ENCODE measurements at regions not wholly inside any gene's neighbourhood (a gene's known extent, or its start where the extent isn't known, plus 50 kb on each side); places are given as distances from the start of the nearest gene placed in this dataset.
"Not testable (repeated sequence)": the region's sequence is repeated elsewhere in the genome, so short reads cannot be mapped to it uniquely, and the experiment has no call there.

- H3K27me3 ChIP-seq (ENCODE audit: control insufficient read depth in 1 of 2, insufficient read depth in 2 of 2, low read length in 2 of 2) = no peaks in the 10 kb centered on the region
- no peak overlapping the region for H3K27ac ChIP-seq (ENCODE audit: low read length)
- H3K4me1 ChIP-seq (ENCODE audit: control insufficient read depth, insufficient read depth, low read length) = no peaks in the 10 kb centered on the region
- no peaks in the 10 kb centered on the region for H3K36me3 ChIP-seq (ENCODE audit: control insufficient read depth in 2 of 2, insufficient read depth in 2 of 2, low read length in 2 of 2)
- H3K9ac ChIP-seq (ENCODE audit: low read length in 2 of 2) = no peak overlapping the region
- no peaks in the 10 kb centered on the region for H3K9me3 ChIP-seq (ENCODE audit: control insufficient read depth in 2 of 2, low read length in 2 of 2)
- H3K4me3 ChIP-seq (ENCODE audit: low read length in 2 of 2) = no peak overlapping the region
Measured at GRCh38 chr12:102685841-102686240, 205.5 kb upstream of the IGF1 start.

GRCh38 chr12:102685172-102685571 lies 204.8 kb upstream of the IGF1 start:
- H3K36me3 ChIP-seq (ENCODE audit: control insufficient read depth in 2 of 2, insufficient read depth in 2 of 2, low read length in 2 of 2) = no peaks in the 10 kb centered on the region
- no peaks in the 10 kb centered on the region for H3K27me3 ChIP-seq (ENCODE audit: control insufficient read depth in 1 of 2, insufficient read depth in 2 of 2, low read length in 2 of 2)

DNA sequence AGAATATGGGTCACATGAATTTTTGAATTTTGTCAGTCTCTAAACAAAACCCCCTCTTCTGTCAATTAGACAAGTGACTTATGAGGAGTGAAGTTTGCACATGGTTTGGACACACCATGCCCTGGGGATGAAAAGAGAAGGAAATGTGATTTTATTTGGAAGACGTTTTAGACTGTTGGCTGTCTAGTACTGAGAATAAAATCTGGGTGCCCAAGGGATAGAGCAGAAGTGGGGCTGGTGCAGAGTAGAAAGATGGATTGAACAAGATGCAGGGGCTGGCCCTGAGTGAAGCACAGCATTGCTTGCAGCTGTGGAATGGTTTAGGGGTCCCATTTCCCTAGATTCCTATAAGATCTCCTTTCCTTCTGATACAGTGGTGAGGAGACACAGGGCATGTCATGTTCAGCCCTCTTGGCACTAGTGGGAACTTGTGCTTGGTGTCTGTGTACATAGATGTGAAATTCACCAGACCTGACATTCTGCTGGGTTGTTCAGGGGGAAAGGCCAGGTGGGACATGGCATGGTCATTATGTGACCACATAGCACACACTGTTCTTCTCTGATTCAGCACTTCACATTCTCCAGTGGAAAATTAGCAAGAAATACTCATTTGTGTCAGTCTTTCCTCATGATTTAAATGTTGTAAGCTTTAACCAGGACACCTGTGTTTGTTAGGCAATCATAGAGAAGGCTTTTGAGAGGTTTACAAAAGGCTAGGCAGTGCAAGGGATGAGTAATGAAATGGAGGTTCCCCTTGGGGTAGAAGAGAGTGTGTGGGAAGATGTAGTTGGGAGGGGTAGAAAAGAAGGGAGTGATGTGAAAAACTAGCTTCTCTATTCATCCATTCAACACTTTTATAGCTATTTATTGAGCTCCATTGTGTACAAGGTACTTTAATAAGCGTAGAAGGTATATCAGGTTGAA lies 202.3 kb upstream of the IGF1 start:
- no peak overlapping the region for H3K4me3 ChIP-seq (ENCODE audit: low read length in 2 of 2)
- H3K36me3 ChIP-seq (ENCODE audit: control insufficient read depth in 2 of 2, insufficient read depth in 2 of 2, low read length in 2 of 2) = no peaks in the 10 kb centered on the region
- no peak overlapping the region for H3K9ac ChIP-seq (ENCODE audit: low read length in 2 of 2)
- no peaks in the 10 kb centered on the region for H3K27me3 ChIP-seq (ENCODE audit: control insufficient read depth in 1 of 2, insufficient read depth in 2 of 2, low read length in 2 of 2)
- H3K4me1 ChIP-seq (ENCODE audit: control insufficient read depth, insufficient read depth, low read length) = no peaks in the 10 kb centered on the region
- no peak overlapping the region for H3K27ac ChIP-seq (ENCODE audit: low read length)
- peaks cover 3 to 4% of the 10 kb centered on the region in 2 donors for H3K9me3 ChIP-seq (ENCODE audit: control insufficient read depth in 2 of 2, low read length in 2 of 2)

More at GRCh38 chr12:102685172-102685571, 204.8 kb upstream of the IGF1 start:
- H3K9me3 ChIP-seq (ENCODE audit: control insufficient read depth in 2 of 2, low read length in 2 of 2) = no peaks in the 10 kb centered on the region
- H3K9ac ChIP-seq (ENCODE audit: low read length in 2 of 2) = no peak overlapping the region
- H3K4me3 ChIP-seq (ENCODE audit: low read length in 2 of 2) = no peak overlapping the region
- no peak overlapping the region for H3K27ac ChIP-seq (ENCODE audit: low read length)
- no peaks in the 10 kb centered on the region for H3K4me1 ChIP-seq (ENCODE audit: control insufficient read depth, insufficient read depth, low read length)

DNA sequence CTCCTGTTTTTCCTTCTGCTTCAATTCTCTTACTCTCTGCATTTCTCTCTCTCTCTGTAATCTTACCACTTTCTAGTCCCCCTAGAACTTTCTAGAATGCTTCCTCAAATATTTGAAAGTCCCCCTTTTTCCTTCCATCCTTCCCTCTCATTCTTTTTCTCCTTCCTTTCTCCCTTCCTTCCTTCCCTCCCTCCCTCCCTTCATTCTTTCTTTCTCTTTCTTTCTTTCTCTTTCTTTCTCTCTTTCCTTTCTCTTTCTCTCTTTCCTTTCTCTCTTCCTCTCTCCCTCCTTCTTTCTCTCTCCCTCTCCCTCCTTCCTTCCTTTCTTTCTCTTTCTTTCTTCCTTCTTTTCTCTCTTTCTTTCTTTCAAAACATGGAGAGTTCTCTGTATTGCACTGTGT lies 201.4 kb upstream of the IGF1 start:
- no peaks in the 10 kb centered on the region for H3K36me3 ChIP-seq (ENCODE audit: control insufficient read depth in 2 of 2, insufficient read depth in 2 of 2, low read length in 2 of 2)
- no peak overlapping the region for H3K27ac ChIP-seq (ENCODE audit: low read length)
- H3K9me3 ChIP-seq (ENCODE audit: control insufficient read depth in 2 of 2, low read length in 2 of 2) = peaks cover 3 to 4% of the 10 kb centered on the region in 2 donors
- H3K4me3 ChIP-seq (ENCODE audit: low read length in 2 of 2) = no peak overlapping the region
- H3K27me3 ChIP-seq (ENCODE audit: control insufficient read depth in 1 of 2, insufficient read depth in 2 of 2, low read length in 2 of 2) = no peaks in the 10 kb centered on the region
- no peak overlapping the region for H3K9ac ChIP-seq (ENCODE audit: low read length in 2 of 2)
- no peaks in the 10 kb centered on the region for H3K4me1 ChIP-seq (ENCODE audit: control insufficient read depth, insufficient read depth, low read length)

GRCh38 chr12:102681309-102681708 lies 200.9 kb upstream of the IGF1 start:
- no peak overlapping the region for H3K9ac ChIP-seq (ENCODE audit: low read length in 2 of 2)
- H3K27me3 ChIP-seq (ENCODE audit: control insufficient read depth in 1 of 2, insufficient read depth in 2 of 2, low read length in 2 of 2) = no peaks in the 10 kb centered on the region
- H3K9me3 ChIP-seq (ENCODE audit: control insufficient read depth in 2 of 2, low read length in 2 of 2) = peaks cover 3 to 4% of the 10 kb centered on the region in 2 donors
- H3K4me3 ChIP-seq (ENCODE audit: low read length in 2 of 2) = no peak overlapping the region
- H3K4me1 ChIP-seq (ENCODE audit: control insufficient read depth, insufficient read depth, low read length) = no peaks in the 10 kb centered on the region
- no peaks in the 10 kb centered on the region for H3K36me3 ChIP-seq (ENCODE audit: control insufficient read depth in 2 of 2, insufficient read depth in 2 of 2, low read length in 2 of 2)
- no peak overlapping the region for H3K27ac ChIP-seq (ENCODE audit: low read length)

GRCh38 chr12:102680304-102680703 lies 199.9 kb upstream of the IGF1 start:
- no peak overlapping the region for H3K9ac ChIP-seq (ENCODE audit: low read length in 2 of 2)
- no peak overlapping the region for H3K27ac ChIP-seq (ENCODE audit: low read length)
- no peaks in the 10 kb centered on the region for H3K27me3 ChIP-seq (ENCODE audit: control insufficient read depth in 1 of 2, insufficient read depth in 2 of 2, low read length in 2 of 2)
- no peaks in the 10 kb centered on the region for H3K4me1 ChIP-seq (ENCODE audit: control insufficient read depth, insufficient read depth, low read length)
- no peaks in the 10 kb centered on the region for H3K36me3 ChIP-seq (ENCODE audit: control insufficient read depth in 2 of 2, insufficient read depth in 2 of 2, low read length in 2 of 2)
- H3K9me3 ChIP-seq (ENCODE audit: control insufficient read depth in 2 of 2, low read length in 2 of 2) = peaks cover 3 to 4% of the 10 kb centered on the region in 2 donors
- no peak overlapping the region for H3K4me3 ChIP-seq (ENCODE audit: low read length in 2 of 2)

DNA sequence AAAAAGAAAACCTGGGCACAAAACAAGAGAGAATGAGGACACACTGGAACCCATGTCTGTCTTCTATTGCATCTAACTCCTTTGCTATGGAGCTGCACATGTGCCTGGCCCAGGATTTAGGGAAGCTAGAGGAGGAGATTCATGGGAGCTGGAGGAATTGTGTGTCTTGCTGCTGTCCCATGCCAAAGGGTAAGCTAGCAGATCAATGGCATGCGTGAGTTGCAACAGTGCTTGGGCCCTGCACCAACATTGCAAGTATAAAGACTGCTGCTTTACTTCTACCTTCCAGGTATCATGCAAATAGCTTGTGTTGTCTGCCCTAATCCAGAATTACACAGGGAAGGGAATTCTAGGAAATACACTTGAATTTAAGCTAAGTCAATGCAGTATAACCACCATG lies 196.4 kb upstream of the IGF1 start:
- no peak overlapping the region for H3K4me3 ChIP-seq (ENCODE audit: low read length in 2 of 2)
- H3K9me3 ChIP-seq (ENCODE audit: control insufficient read depth in 2 of 2, low read length in 2 of 2) = peaks cover 6 to 9% of the 10 kb centered on the region in 2 donors
- H3K9ac ChIP-seq (ENCODE audit: low read length in 2 of 2) = no peak overlapping the region
- no peak overlapping the region for H3K27ac ChIP-seq (ENCODE audit: low read length)
- no peaks in the 10 kb centered on the region for H3K36me3 ChIP-seq (ENCODE audit: control insufficient read depth in 2 of 2, insufficient read depth in 2 of 2, low read length in 2 of 2)
- no peaks in the 10 kb centered on the region for H3K4me1 ChIP-seq (ENCODE audit: control insufficient read depth, insufficient read depth, low read length)
- H3K27me3 ChIP-seq (ENCODE audit: control insufficient read depth in 1 of 2, insufficient read depth in 2 of 2, low read length in 2 of 2) = no peaks in the 10 kb centered on the region

DNA sequence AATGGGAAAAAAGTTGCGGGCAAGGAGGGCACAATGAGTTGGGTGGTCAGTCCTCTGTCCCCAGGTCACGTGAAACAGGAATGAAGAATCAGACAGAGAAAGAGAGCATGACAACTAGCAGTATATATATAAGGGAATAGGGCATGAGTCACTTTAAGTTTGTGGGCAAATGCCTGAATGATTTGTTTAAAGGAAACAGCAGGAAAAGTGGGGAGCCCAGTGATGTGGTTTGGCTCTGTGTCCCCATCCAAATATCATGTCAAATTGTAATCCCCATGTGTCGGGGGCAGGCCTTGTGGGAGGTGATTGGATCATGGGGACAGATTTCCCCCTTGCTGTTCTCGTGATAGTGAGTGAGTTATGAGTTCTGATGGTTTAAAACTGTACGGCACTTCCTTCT lies 195.3 kb upstream of the IGF1 start:
- Histone ChIP-seq H3K4me3 (ENCODE audit: low read length in 2 of 2) (no peak overlapping the region), H3K9ac (ENCODE audit: low read length in 2 of 2) (no peak overlapping the region), H3K27me3 (ENCODE audit: control insufficient read depth in 1 of 2, insufficient read depth in 2 of 2, low read length in 2 of 2) (no peaks in the 10 kb centered on the region), H3K9me3 (ENCODE audit: control insufficient read depth in 2 of 2, low read length in 2 of 2) (peaks cover 6 to 9% of the 10 kb centered on the region in 2 donors), H3K36me3 (ENCODE audit: control insufficient read depth in 2 of 2, insufficient read depth in 2 of 2, low read length in 2 of 2) (no peaks in the 10 kb centered on the region), H3K27ac (ENCODE audit: low read length) (no peak overlapping the region), H3K4me1 (ENCODE audit: control insufficient read depth, insufficient read depth, low read length) (no peaks in the 10 kb centered on the region)

DNA sequence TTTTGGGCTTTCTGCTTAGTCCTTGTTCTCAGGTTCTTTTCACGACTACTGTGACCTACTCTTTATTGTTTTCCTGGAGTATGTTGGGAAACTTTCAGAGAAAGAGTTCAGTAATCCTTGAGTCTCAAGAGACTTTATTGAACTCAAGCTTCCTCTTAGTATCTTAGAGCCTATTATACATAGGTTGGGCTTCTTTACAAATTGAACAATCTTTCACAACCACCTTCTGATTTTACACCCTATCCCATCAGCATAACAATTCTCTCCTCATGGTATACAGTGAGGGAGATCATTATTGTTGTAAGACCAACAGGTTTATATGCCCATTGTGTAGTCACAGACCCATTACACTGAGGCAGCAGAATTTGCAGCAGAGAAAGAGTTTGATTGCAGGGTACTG lies 193.2 kb upstream of the IGF1 start:
- no peak overlapping the region for H3K4me3 ChIP-seq (ENCODE audit: low read length in 2 of 2)
- no peaks in the 10 kb centered on the region for H3K36me3 ChIP-seq (ENCODE audit: control insufficient read depth in 2 of 2, insufficient read depth in 2 of 2, low read length in 2 of 2)
- H3K4me1 ChIP-seq (ENCODE audit: control insufficient read depth, insufficient read depth, low read length) = no peaks in the 10 kb centered on the region
- peaks cover 2 to 6% of the 10 kb centered on the region in 2 donors for H3K9me3 ChIP-seq (ENCODE audit: control insufficient read depth in 2 of 2, low read length in 2 of 2)
- H3K27me3 ChIP-seq (ENCODE audit: control insufficient read depth in 1 of 2, insufficient read depth in 2 of 2, low read length in 2 of 2) = no peaks in the 10 kb centered on the region
- H3K9ac ChIP-seq (ENCODE audit: low read length in 2 of 2) = no peak overlapping the region
- H3K27ac ChIP-seq (ENCODE audit: low read length) = no peak overlapping the region

DNA sequence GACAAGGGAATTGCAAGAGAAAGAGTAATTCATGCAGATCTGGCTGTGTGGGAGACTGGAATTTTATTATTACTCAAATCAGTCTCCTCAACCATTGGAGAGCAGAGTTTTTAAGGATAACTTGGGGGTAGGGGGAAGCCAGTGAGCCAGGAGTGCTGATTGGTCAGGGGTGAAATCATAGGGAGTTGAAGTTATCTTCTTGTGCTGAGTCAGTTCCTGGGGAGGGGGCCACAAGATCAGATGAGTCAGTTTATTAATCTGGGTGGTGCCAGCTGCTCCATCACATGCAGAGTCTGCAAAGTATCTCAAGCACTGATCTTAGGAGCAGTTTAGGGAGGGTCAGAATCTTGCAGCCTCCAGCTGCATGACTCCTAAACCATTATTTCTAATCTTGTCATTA lies 191.8 kb upstream of the IGF1 start:
- H3K4me1 ChIP-seq (ENCODE audit: control insufficient read depth, insufficient read depth, low read length); H3K27ac ChIP-seq (ENCODE audit: low read length); H3K9ac ChIP-seq (ENCODE audit: low read length in 2 of 2); H3K27me3 ChIP-seq (ENCODE audit: control insufficient read depth in 1 of 2, insufficient read depth in 2 of 2, low read length in 2 of 2); H3K9me3 ChIP-seq (ENCODE audit: control insufficient read depth in 2 of 2, low read length in 2 of 2); H3K4me3 ChIP-seq (ENCODE audit: low read length in 2 of 2); H3K36me3 ChIP-seq (ENCODE audit: control insufficient read depth in 2 of 2, insufficient read depth in 2 of 2, low read length in 2 of 2): not testable (repeated sequence)

DNA sequence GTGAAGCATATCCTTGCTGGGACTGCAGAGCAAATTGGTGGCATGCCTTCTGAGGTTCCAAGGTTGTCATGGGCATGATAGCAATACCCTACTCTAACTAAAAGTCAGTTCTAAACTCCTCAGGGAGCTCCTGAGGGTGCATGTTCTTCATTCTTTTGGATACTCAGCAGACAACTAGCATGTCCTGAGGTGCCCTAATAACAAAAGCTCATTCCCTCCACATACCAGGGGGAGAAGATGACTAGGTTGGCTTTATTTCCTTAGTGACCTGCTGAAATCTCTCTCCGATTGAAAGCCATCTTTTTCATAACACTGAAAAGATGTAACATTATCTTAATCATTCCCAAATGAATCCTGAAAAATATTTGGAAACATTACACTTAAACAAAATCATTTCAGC lies 188.7 kb upstream of the IGF1 start:
- H3K36me3 ChIP-seq (ENCODE audit: control insufficient read depth in 2 of 2, insufficient read depth in 2 of 2, low read length in 2 of 2) = no peaks in the 10 kb centered on the region
- H3K4me1 ChIP-seq (ENCODE audit: control insufficient read depth, insufficient read depth, low read length) = no peaks in the 10 kb centered on the region

More for the DNA sequence above, 188.7 kb upstream of the IGF1 start:
- no peak overlapping the region for H3K9ac ChIP-seq (ENCODE audit: low read length in 2 of 2)
- no peaks in the 10 kb centered on the region for H3K27me3 ChIP-seq (ENCODE audit: control insufficient read depth in 1 of 2, insufficient read depth in 2 of 2, low read length in 2 of 2)
- H3K4me3 ChIP-seq (ENCODE audit: low read length in 2 of 2) = no peak overlapping the region
- no peak overlapping the region for H3K27ac ChIP-seq (ENCODE audit: low read length)
- H3K9me3 ChIP-seq (ENCODE audit: control insufficient read depth in 2 of 2, low read length in 2 of 2) = peaks cover 2 to 4% of the 10 kb centered on the region in 2 donors

Measured in stomach smooth muscle (tissue), 2 donors.